ENCODE measurements at regions not wholly inside any gene's neighbourhood (a gene's known extent, or its start where the extent isn't known, plus 50 kb on each side); places are given as distances from the start of the nearest gene placed in this dataset.

GRCh38 chr12:25417071-25417470 lies 136.0 kb downstream of the LMNTD1 start:
- Mint-ChIP-seq H3K4me3 (no peak overlapping the region), H3K27ac (no peak overlapping the region), H3K9me3 (no peaks in the 10 kb centered on the region), H3K36me3 (peaks cover 0 to 1% (median 0%) of the 10 kb centered on the region in 5 donors), H3K4me1 (peaks cover 0 to 4% (median 0%) of the 10 kb centered on the region in 7 donors), H3K27me3 (peaks cover 0 to 19% (median 0%) of the 10 kb centered on the region in 5 donors)
- CTCF ChIA-PET = interaction anchor here (0.6 kb wide), 1 partner anchor 814 kb away, joined by 4 read pairs; no protein-coding TSS in a partner anchor
- Histone ChIP-seq H3K9me3 (ENCODE audit: control insufficient read depth in 2 of 3, low read length in 3 of 3) (no peaks in the 10 kb centered on the region), H3K27me3 (ENCODE audit: control insufficient read depth in 2 of 2, insufficient read depth in 2 of 2, low read length in 2 of 2) (peaks cover 0 to 3% of the 10 kb centered on the region in 2 donors), H3K36me3 (ENCODE audit: control insufficient read depth in 2 of 3, insufficient read depth in 3 of 3, low read length in 3 of 3) (no peaks in the 10 kb centered on the region), H3K4me1 (ENCODE audit: control insufficient read depth in 2 of 2, insufficient read depth in 2 of 2, low read length in 2 of 2) (no peaks in the 10 kb centered on the region), H3K4me3 (ENCODE audit: low read length) (no peak overlapping the region), H3K27ac (ENCODE audit: low read depth, low read length) (no peak overlapping the region)
- POLR2A ChIA-PET = no interaction called here
- no peak for ATAC-seq
- DNase-seq = no peak
- intact Hi-C loops (cut with micrococcal nuclease) = no loop called here

- Histone ChIP-seq H3K9me3 (ENCODE audit: control insufficient read depth in 2 of 3, low read length in 3 of 3) (no peaks in the 10 kb centered on the region), H3K27ac (ENCODE audit: low read depth, low read length) (no peak overlapping the region), H3K4me3 (ENCODE audit: low read length) (no peak overlapping the region), H3K27me3 (ENCODE audit: control insufficient read depth in 2 of 2, insufficient read depth in 2 of 2, low read length in 2 of 2) (peaks cover 0 to 3% of the 10 kb centered on the region in 2 donors), H3K4me1 (ENCODE audit: control insufficient read depth in 2 of 2, insufficient read depth in 2 of 2, low read length in 2 of 2) (no peaks in the 10 kb centered on the region), H3K36me3 (ENCODE audit: control insufficient read depth in 2 of 3, insufficient read depth in 3 of 3, low read length in 3 of 3) (no peaks in the 10 kb centered on the region)
- Mint-ChIP-seq H3K36me3 (peaks cover 0 to 1% (median 0%) of the 10 kb centered on the region in 5 donors), H3K4me1 (peaks cover 0 to 4% (median 0%) of the 10 kb centered on the region in 7 donors), H3K27ac (no peak overlapping the region), H3K4me3 (no peak overlapping the region), H3K9me3 (no peaks in the 10 kb centered on the region), H3K27me3 (peaks cover 0 to 18% (median 0%) of the 10 kb centered on the region in 5 donors)
- ATAC-seq = no peak
- intact Hi-C loops (cut with micrococcal nuclease) = no loop called here
- CTCF ChIA-PET = interaction anchor here (0.6 kb wide), 1 partner anchor 815 kb away, joined by 4 read pairs; no protein-coding TSS in a partner anchor
- POLR2A ChIA-PET = no interaction called here
- DNase-seq = no peak
These were observed 136.6 kb downstream of the LMNTD1 start for GRCh38 chr12:25416516-25416915.

DNA sequence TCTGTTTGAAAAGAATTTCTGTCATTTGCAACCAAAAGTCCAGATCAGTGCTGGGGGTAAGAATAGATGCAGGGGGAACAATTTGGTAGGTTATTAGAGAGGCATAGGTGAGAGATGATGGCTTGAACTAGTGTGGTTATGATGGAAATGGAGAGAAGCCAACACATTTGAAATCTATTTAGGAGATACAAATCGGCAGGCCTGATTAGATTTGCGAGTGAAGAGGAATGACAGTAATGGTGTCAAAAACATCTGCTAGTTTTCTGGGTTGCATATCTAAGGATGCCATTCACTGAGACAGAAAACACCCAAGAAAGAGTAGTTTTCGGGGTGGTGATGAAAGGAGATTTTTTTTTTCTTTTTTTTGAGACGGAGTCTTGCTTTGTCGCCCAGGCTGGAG lies 138.1 kb downstream of the LMNTD1 start:
- POLR2A ChIA-PET = no interaction called here
- H3K27ac ChIP-seq (ENCODE audit: low read depth, low read length) = no peak overlapping the region
- ATAC-seq = no peak

DNA sequence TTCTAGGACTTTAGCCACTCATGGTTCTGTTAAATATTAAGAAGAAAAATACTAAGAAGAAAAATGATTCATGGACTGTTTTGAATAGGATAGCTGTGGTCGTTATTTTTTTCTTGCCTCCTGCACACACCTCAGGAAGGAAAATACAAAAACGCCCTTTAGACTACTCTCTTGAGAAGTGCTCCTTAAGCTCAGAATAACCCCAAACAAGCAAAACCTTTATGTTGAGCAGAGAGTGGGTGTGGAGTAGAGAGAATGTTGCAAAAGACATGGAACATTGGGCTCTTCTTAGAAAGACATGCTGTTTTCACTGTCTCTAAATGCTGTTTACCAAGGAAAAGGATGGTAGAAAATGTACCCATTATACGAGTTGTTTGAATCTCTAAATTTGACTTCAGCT lies 140.3 kb downstream of the LMNTD1 start:
- POLR2A ChIA-PET = no interaction called here
- Mint-ChIP-seq H3K27ac (no peak overlapping the region), H3K4me3 (no peak overlapping the region), H3K9me3 (peaks cover 0 to 8% (median 0%) of the 10 kb centered on the region in 11 donors), H3K27me3 (peaks cover 0 to 6% (median 0%) of the 10 kb centered on the region in 5 donors), H3K4me1 (no peaks in the 10 kb centered on the region), H3K36me3 (peaks cover 0 to 1% (median 0%) of the 10 kb centered on the region in 5 donors)
- CTCF ChIA-PET = no interaction called here
- DNase-seq (no peak), ATAC-seq (no peak)
- H3K27me3 ChIP-seq (ENCODE audit: control insufficient read depth in 2 of 2, insufficient read depth in 2 of 2, low read length in 2 of 2) = no peaks in the 10 kb centered on the region
- intact Hi-C loops (cut with micrococcal nuclease) = no loop called here
- H3K27ac ChIP-seq (ENCODE audit: low read depth, low read length) = no peak overlapping the region
- H3K4me3 ChIP-seq (ENCODE audit: low read length) = no peak overlapping the region
- H3K4me1 ChIP-seq (ENCODE audit: control insufficient read depth in 2 of 2, insufficient read depth in 2 of 2, low read length in 2 of 2) = no peaks in the 10 kb centered on the region
- H3K36me3 ChIP-seq (ENCODE audit: control insufficient read depth in 2 of 3, insufficient read depth in 3 of 3, low read length in 3 of 3) = no peaks in the 10 kb centered on the region
- no peaks in the 10 kb centered on the region for H3K9me3 ChIP-seq (ENCODE audit: control insufficient read depth in 2 of 3, low read length in 3 of 3)

More for the DNA sequence above, 138.1 kb downstream of the LMNTD1 start:
- peaks cover 0 to 1% (median 0%) of the 10 kb centered on the region in 5 donors for H3K36me3 Mint-ChIP-seq
- H3K27ac Mint-ChIP-seq = no peak overlapping the region
- peaks cover 0 to 6% (median 0%) of the 10 kb centered on the region in 11 donors for H3K9me3 Mint-ChIP-seq
- Histone ChIP-seq H3K4me1 (ENCODE audit: control insufficient read depth in 2 of 2, insufficient read depth in 2 of 2, low read length in 2 of 2) (no peaks in the 10 kb centered on the region), H3K27me3 (ENCODE audit: control insufficient read depth in 2 of 2, insufficient read depth in 2 of 2, low read length in 2 of 2) (no peaks in the 10 kb centered on the region), H3K36me3 (ENCODE audit: control insufficient read depth in 2 of 3, insufficient read depth in 3 of 3, low read length in 3 of 3) (no peaks in the 10 kb centered on the region), H3K4me3 (ENCODE audit: low read length) (no peak overlapping the region), H3K9me3 (ENCODE audit: control insufficient read depth in 2 of 3, low read length in 3 of 3) (no peaks in the 10 kb centered on the region)
- no peak for DNase-seq
- H3K4me3 Mint-ChIP-seq = no peak overlapping the region
- CTCF ChIA-PET = no interaction called here
- H3K27me3 Mint-ChIP-seq = peaks cover 0 to 15% (median 0%) of the 10 kb centered on the region in 5 donors
- H3K4me1 Mint-ChIP-seq = no peaks in the 10 kb centered on the region
- intact Hi-C loops (cut with micrococcal nuclease) = no loop called here

GRCh38 chr12:25404955-25405354 lies 148.1 kb downstream of the LMNTD1 start:
- DNase-seq (no peak), ATAC-seq (no peak)
- CTCF ChIA-PET = no interaction called here
- Mint-ChIP-seq H3K9me3 (peaks cover 0 to 23% (median 4%) of the 10 kb centered on the region in 11 donors), H3K4me3 (no peak overlapping the region), H3K4me1 (no peaks in the 10 kb centered on the region), H3K27ac (no peak overlapping the region), H3K36me3 (peaks cover 0 to 4% (median 0%) of the 10 kb centered on the region in 5 donors), H3K27me3 (peaks cover 0 to 12% (median 0%) of the 10 kb centered on the region in 5 donors)
- Histone ChIP-seq H3K36me3 (ENCODE audit: control insufficient read depth in 2 of 3, insufficient read depth in 3 of 3, low read length in 3 of 3) (no peaks in the 10 kb centered on the region), H3K9me3 (ENCODE audit: control insufficient read depth in 2 of 3, low read length in 3 of 3) (no peaks in the 10 kb centered on the region), H3K4me3 (ENCODE audit: low read length) (no peak overlapping the region), H3K4me1 (ENCODE audit: control insufficient read depth in 2 of 2, insufficient read depth in 2 of 2, low read length in 2 of 2) (no peaks in the 10 kb centered on the region), H3K27ac (ENCODE audit: low read depth, low read length) (no peak overlapping the region), H3K27me3 (ENCODE audit: control insufficient read depth in 2 of 2, insufficient read depth in 2 of 2, low read length in 2 of 2) (no peaks in the 10 kb centered on the region)
- intact Hi-C loops (cut with micrococcal nuclease) = no loop called here
- POLR2A ChIA-PET = no interaction called here

- Histone ChIP-seq H3K4me3 (ENCODE audit: low read length) (no peak overlapping the region), H3K4me1 (ENCODE audit: control insufficient read depth in 2 of 2, insufficient read depth in 2 of 2, low read length in 2 of 2) (no peaks in the 10 kb centered on the region), H3K27me3 (ENCODE audit: control insufficient read depth in 2 of 2, insufficient read depth in 2 of 2, low read length in 2 of 2) (no peaks in the 10 kb centered on the region), H3K27ac (ENCODE audit: low read depth, low read length) (no peak overlapping the region), H3K9me3 (ENCODE audit: control insufficient read depth in 2 of 3, low read length in 3 of 3) (no peaks in the 10 kb centered on the region), H3K36me3 (ENCODE audit: control insufficient read depth in 2 of 3, insufficient read depth in 3 of 3, low read length in 3 of 3) (no peaks in the 10 kb centered on the region)
- H3K4me3 Mint-ChIP-seq = no peak overlapping the region
- H3K27me3 Mint-ChIP-seq = peaks cover 0 to 27% (median 0%) of the 10 kb centered on the region in 5 donors
- ChIA-PET POLR2A (interaction anchor here (0.6 kb wide), 1 partner anchor 216 kb away, joined by 3 read pairs; no protein-coding TSS in a partner anchor), CTCF (no interaction called here)
- intact Hi-C loops (cut with micrococcal nuclease) = no loop called here
- peaks cover 0 to 4% (median 0%) of the 10 kb centered on the region in 5 donors for H3K36me3 Mint-ChIP-seq
- DNase-seq (no peak), ATAC-seq (no peak)
- H3K27ac Mint-ChIP-seq = no peak overlapping the region
- peaks cover 0 to 24% (median 5%) of the 10 kb centered on the region in 11 donors for H3K9me3 Mint-ChIP-seq
- H3K4me1 Mint-ChIP-seq = no peaks in the 10 kb centered on the region
These were observed 151.0 kb upstream of the KRAS start for GRCh38 chr12:25401547-25402345.
